ENCODE measurements at regions not wholly inside any gene's neighbourhood (a gene's known extent, or its start where the extent isn't known, plus 50 kb on each side); places are given as distances from the start of the nearest gene placed in this dataset.
A peak's percentile ranks its signal among the peaks of the same experiment; 100 is the strongest.
"Not testable (repeated sequence)": the region's sequence is repeated elsewhere in the genome, so short reads cannot be mapped to it uniquely, and the experiment has no call there.

GRCh38 chr6:85361643-85362014, 88.3 kb upstream of the NT5E start:
- H3K27ac ChIP-seq, result peak overlapping the region in 1 of 2 donors; percentile 32

DNA sequence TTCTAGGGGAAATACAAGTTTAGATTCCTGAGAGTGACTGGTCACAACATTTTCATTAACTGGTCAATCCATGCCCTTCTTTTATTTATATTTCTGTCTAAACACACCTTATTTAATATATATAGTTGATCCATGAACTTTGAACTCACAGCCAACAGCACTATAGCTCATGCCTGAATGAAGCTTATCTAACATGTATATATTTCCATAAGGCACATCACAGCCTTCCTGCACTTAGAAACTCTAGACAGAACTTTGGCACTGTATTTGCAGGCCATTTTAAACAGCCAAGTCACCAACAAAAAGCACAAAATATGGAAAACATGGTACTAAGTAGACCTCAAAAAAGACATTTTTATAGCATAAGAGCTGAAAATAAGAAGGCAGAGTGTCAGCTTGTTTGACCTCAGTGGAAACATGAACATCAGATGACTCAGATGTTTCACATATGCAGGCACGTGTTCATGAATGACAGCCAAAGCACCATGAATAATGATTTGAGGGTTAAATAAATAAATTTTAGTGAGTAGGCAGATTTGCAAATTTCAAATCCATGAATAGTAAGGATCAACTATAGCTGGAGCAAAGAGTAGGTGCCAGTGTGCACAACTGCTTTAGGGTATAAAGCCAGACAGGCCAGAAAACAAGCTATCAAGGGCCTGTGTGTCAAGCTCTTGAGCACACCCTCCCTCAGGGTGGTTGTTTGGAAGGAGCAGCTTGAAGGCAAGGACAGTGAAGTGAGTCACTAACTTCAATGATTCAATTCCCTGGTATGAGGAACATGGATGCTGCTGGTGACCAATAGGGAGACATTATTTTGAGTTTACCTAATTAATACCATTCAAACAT, 88.9 kb upstream of the NT5E start:
- Histone ChIP-seq H3K4me1 (ENCODE audit: insufficient read depth) (peaks cover 2% of the 10 kb centered on the region), H3K36me3 (no peaks in the 10 kb centered on the region), H3K9me3 (no peaks in the 10 kb centered on the region), H3K27ac (peak overlapping the region in 1 of 2 donors; percentile 32), H3K4me3 (no peak overlapping the region), H3K27me3 (no peaks in the 10 kb centered on the region)
- WGBS, 3 donors, result 6 to 14% (median 12%) methylated on average over 1 of the region's 1 CpG
- intact Hi-C loops (cut with DNase I), result no loop called here
- TF ChIP-seq EP300 (IDR thresholded peaks at IDR 0.05), result no peak
- no peak for TF ChIP-seq POLR2A (IDR thresholded peaks at IDR 0.05)
- TF ChIP-seq, protein P1, sequence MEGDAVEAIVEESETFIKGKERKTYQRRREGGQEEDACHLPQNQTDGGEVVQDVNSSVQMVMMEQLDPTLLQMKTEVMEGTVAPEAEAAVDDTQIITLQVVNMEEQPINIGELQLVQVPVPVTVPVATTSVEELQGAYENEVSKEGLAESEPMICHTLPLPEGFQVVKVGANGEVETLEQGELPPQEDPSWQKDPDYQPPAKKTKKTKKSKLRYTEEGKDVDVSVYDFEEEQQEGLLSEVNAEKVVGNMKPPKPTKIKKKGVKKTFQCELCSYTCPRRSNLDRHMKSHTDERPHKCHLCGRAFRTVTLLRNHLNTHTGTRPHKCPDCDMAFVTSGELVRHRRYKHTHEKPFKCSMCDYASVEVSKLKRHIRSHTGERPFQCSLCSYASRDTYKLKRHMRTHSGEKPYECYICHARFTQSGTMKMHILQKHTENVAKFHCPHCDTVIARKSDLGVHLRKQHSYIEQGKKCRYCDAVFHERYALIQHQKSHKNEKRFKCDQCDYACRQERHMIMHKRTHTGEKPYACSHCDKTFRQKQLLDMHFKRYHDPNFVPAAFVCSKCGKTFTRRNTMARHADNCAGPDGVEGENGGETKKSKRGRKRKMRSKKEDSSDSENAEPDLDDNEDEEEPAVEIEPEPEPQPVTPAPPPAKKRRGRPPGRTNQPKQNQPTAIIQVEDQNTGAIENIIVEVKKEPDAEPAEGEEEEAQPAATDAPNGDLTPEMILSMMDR (IDR thresholded peaks at IDR 0.05), result no peak
- DNase-seq, result peak in 1 of 5 donors; percentile 28

More at GRCh38 chr6:85361643-85362014, 88.3 kb upstream of the NT5E start:
- Histone ChIP-seq H3K9me3 (no peaks in the 10 kb centered on the region), H3K27me3 (no peaks in the 10 kb centered on the region), H3K4me3 (no peak overlapping the region), H3K4me1 (ENCODE audit: insufficient read depth) (peaks cover 2% of the 10 kb centered on the region), H3K36me3 (no peaks in the 10 kb centered on the region)
- no peak for TF ChIP-seq POLR2A (IDR thresholded peaks at IDR 0.05)
- TF ChIP-seq EP300 (IDR thresholded peaks at IDR 0.05), result no peak
- TF ChIP-seq, protein P1 (IDR thresholded peaks at IDR 0.05), result no peak
- intact Hi-C loops (cut with DNase I), result no loop called here
- peak in 4 of 5 donors; percentile 22 to 41 (median 36) for DNase-seq
- WGBS, 3 donors, result 94 to 98% (median 95%) methylated on average over 2 of the region's 2 CpGs

GRCh38 chr6:85357651-85358050, 92.2 kb upstream of the NT5E start:
- no peak for DNase-seq
- H3K27ac ChIP-seq, result no peak overlapping the region
- no peaks in the 10 kb centered on the region for H3K36me3 ChIP-seq
- H3K9me3 ChIP-seq, result no peaks in the 10 kb centered on the region
- TF ChIP-seq, protein P1 (IDR thresholded peaks at IDR 0.05), result no peak
- no peak for TF ChIP-seq EP300 (IDR thresholded peaks at IDR 0.05)
- no peak for TF ChIP-seq POLR2A (IDR thresholded peaks at IDR 0.05)
- no peak overlapping the region for H3K4me3 ChIP-seq
- intact Hi-C loops (cut with DNase I), result loop anchor here in 2 of 4 donors (5.0 kb wide), 1 partner anchor 125 kb away; no protein-coding TSS in a partner anchor
- WGBS, 3 donors, result 42 to 78% (median 45%) methylated on average over 1 of the region's 1 CpG
- no peaks in the 10 kb centered on the region for H3K27me3 ChIP-seq
- H3K4me1 ChIP-seq (ENCODE audit: insufficient read depth), result peaks cover 2% of the 10 kb centered on the region

DNA sequence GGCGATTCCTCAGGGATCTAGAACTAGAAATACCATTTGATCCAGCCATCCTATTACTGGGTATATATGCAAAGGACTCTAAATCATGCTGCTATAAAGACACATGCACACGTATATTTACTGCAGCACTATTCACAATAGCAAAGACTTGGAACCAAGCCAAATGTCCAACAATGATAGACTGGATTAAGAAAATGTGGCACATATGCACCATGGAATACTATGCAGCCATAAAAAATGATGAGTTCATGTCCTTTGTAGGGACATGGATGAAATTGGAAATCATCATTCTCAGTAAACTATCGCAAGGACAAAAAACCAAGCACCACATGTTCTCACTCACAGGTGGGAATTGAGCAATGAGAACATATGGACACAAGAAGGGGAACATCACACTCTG, 93.1 kb upstream of the NT5E start:
- not testable (repeated sequence) for H3K4me1 ChIP-seq (ENCODE audit: insufficient read depth); H3K36me3 ChIP-seq; H3K4me3 ChIP-seq; H3K27ac ChIP-seq; H3K9me3 ChIP-seq; DNase-seq; H3K27me3 ChIP-seq
- WGBS, 3 donors, result 91 to 95% (median 94%) methylated on average over 3 of the region's 3 CpGs
- intact Hi-C loops (cut with DNase I), result loop anchor here in 2 of 4 donors (5.0 kb wide), 1 partner anchor 126 kb away; no protein-coding TSS in a partner anchor

DNA sequence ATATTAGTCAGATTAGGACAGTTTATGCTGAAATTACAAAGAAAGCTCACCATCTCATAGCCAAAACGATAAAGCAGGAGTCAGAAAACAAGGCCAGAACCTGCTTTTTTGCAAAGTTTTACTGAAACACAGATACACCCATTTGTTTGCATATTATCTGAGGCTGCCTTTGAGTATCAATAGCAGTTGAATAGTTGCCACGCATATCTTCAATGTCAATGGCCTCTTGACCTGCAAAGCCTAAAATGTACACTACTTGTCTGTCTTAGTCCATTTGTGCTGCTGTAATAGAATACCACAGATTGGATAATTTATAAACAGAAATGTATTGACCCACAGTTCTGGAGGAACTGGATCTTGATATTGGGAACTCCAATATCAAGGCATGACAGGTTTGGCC, 94.1 kb upstream of the NT5E start:
- no peak for DNase-seq
- TF ChIP-seq, protein P1 (IDR thresholded peaks at IDR 0.05), result no peak
- TF ChIP-seq EP300 (IDR thresholded peaks at IDR 0.05) (no peak), POLR2A (IDR thresholded peaks at IDR 0.05) (no peak)
- intact Hi-C loops (cut with DNase I), result loop anchor here (2.0 to 5.0 kb wide), 2 partner anchors 126 to 127 kb away; no protein-coding TSS in a partner anchor
- Histone ChIP-seq H3K4me1 (ENCODE audit: insufficient read depth) (no peaks in the 10 kb centered on the region), H3K36me3 (no peaks in the 10 kb centered on the region), H3K27ac (no peak overlapping the region), H3K9me3 (no peaks in the 10 kb centered on the region), H3K4me3 (no peak overlapping the region), H3K27me3 (no peaks in the 10 kb centered on the region)
- 51 to 73% (median 55%) methylated on average over 2 of the region's 2 CpGs for WGBS, 3 donors

Data from ovary (tissue), 7 donors.